GM12874 (cell line): ENCODE measurements at regions not wholly inside any gene's neighbourhood (a gene's known extent, or its start where the extent isn't known, plus 50 kb on each side); places are given as distances from the start of the nearest gene placed in this dataset.

ENCODE experiments used
- CTCF ChIP-seq: IDR thresholded peaks from 2 replicates; pipeline ENCODE4 v1.5.1; 2011; ENCODE audit warnings: low read depth, mild to moderate bottlenecking, control low read depth, low read length, moderate library complexity; ENCODE audit not compliant: insufficient read depth

- no peak for TF ChIP-seq CTCF
These were observed 190.2 kb upstream of the ZBED5 start for GRCh38 chr11:11047851-11048610.

DNA sequence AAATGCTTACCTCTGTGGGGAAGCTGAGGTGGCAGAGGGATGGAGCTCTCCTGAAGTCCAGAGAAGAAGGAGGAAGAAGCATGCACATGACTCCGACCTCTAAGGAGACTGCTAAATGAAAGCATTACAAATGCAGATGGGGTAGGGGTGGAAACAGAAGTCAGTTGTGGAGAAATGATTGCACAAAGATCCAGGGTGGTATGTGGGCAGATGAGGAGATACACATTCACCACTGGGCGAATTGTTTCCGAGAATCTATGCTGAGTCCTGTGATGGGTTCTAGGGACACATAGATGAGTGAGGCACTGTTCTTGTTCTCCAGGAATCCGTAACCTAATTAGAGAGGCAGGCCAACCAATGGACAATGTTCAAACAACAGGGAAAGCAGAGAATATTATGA lies 188.9 kb upstream of the ZBED5 start:
- no peak for TF ChIP-seq CTCF

GRCh38 chr11:11045156-11045930 lies 187.5 kb upstream of the ZBED5 start:
- no peak for TF ChIP-seq CTCF

DNA sequence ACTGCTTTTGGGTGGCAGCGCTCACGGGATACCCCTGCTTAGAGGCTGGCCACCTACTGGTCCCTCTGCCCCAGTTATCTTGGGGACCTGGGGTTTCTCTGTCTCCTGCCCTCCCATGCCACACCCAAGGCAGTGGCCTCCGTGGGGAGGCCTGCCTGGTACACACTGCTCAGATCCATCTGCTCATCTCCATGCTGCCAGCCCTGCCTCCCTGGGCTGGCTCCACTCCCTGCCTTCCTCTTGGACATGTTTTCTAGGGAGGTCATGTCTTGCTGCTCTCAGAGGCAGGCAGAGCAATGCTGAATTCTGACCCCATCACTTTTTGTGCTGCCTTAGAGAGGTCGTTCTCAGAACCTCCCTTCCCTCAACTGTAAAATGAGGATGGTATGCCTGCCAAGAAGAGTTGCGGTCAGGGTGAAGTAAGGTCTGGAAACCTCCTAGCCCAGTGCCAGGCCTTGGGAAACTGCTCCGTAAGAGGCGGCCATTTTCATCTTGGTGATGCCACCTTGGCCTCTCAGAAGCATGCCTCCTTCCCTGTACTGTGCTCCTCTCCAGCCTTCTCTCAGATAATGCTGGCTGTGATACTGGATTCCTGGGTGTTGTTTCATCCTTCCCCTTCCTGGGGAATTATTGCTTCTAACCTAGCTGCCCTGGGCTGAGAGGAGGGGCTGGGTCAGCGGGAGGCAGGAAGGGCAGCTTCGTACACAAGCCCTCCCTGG lies 186.4 kb upstream of the ZBED5 start:
- TF ChIP-seq CTCF: no peak

DNA sequence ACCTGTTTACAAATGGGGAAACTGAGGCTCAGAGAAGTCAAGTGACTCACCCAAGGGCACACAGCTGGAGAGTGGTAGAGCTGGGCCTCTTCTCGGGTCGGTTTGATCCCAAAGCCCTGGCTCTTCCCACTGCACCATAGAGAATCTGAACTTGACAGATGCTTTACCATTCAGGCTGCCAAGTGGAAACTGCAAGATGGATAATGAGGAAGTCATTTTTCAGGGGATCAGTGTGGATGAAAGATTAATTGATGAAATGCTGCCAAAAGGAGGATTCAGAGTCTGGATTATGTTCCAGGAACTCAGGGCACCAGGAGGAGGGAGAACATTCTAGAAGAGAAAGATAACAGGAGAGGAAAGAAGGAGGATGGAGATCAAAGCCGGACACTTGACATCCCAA lies 185.9 kb upstream of the ZBED5 start:
- TF ChIP-seq CTCF: no peak

GRCh38 chr11:11039208-11039965 lies 181.5 kb upstream of the ZBED5 start:
- no peak for TF ChIP-seq CTCF
